HG02798 (cell line): ENCODE measurements at regions not wholly inside any gene's neighbourhood (a gene's known extent, or its start where the extent isn't known, plus 50 kb on each side); places are given as distances from the start of the nearest gene placed in this dataset.

Source experiments
- ATAC-seq: cut with Tn5 transposase; IDR thresholded peaks from one replicate; pipeline ENCODE4 v1.9.1; 2021; ENCODE audit warnings: mild to moderate bottlenecking; ENCODE audit not compliant: unreplicated experiment, poor library complexity

GRCh38 chr4:138761638-138762220 lies 253.9 kb upstream of the NOCT start:
- ATAC-seq, result no peak

- no peak for ATAC-seq
Measured at GRCh38 chr4:138759554-138759902, 256.1 kb upstream of the NOCT start.

GRCh38 chr4:138758876-138759553 lies 256.6 kb upstream of the NOCT start:
- ATAC-seq, result no peak

DNA sequence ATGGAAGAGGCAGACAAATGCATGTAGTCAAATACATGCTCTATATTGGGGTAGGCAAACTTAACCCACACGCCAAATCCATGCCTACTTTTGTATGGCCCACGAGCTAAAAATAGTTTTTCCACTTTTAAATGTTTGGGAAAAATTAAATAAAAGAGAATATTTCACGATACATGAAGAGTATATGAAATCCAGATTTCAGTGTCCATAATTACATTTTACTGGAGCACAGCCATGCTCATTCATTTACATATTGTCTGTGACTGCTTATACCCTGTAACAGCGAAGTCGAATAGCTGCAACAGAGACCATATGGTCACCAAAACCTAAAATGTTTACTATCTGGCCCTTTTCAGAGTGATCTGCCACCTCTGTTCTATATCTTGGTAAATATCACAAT lies 257.4 kb upstream of the NOCT start:
- no peak for ATAC-seq

DNA sequence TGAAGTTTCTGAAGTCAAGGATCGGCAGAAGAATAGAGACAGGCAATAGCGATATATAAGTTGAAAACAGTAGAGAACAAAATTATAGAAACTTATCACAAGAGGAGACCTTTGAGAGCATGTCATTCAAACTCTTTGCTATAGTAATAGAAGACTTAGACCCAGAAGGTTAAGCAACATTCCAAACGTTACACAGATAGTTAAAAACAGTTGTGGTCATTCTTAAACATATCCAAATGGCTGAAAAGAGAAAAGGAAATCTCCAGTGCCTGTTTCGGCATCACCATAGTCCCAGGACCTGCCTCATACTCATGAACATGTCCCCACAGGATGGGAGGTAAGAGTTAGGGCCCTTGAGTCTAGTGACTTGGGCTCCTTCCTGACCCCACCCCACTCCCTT lies 258.1 kb upstream of the NOCT start:
- ATAC-seq, result no peak

GRCh38 chr4:138756519-138756918 lies 259.1 kb upstream of the NOCT start:
- ATAC-seq, result no peak

GRCh38 chr4:138751309-138751708 lies 264.3 kb upstream of the NOCT start:
- ATAC-seq, result no peak

DNA sequence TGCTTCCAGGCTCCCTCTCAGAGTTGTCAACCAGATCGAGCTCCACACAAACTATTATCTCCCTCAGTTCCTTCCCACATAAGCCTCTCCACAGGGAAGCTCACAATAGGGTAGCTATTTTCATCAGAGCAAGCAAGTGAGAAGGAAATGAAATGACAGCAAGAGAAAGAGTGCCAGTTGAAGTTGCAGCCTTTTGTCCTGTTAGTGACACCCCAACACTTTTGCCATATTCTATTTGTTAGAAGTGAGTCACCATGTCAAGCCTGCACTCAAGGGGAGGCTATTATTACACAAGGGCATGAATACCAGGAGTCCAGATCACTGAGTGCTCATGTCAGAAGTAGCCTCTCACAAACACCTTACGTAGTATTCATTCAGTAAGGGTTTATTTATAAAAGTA lies 266.3 kb upstream of the NOCT start:
- no peak for ATAC-seq

DNA sequence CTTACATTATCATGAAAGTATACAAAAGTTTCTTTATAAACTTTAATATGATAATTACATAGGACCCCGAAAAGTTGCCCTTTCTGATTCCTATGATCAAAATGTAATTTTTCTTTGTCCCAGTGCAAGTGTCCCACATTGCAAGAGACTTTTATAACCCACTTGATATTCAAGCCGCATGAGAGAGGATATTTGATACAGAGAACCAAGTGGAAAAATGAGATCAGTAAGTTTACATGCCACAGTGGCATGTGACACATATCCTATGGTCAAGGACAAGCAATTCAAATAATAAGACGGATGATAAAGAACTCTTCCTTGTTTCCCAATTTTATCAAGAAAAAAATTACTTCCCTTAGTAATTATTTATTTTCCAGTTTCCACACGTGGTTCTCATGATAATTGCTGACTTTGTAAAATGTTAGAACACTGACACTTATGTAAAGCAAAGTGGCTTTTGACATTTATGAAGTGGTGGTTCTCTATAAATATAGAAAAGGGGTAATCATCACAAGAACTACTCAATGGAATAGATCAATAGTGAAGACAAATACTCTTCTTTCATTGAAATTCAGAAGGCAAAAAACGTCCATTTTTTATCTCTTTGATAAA lies 273.7 kb upstream of the NOCT start:
- ATAC-seq, result no peak

DNA sequence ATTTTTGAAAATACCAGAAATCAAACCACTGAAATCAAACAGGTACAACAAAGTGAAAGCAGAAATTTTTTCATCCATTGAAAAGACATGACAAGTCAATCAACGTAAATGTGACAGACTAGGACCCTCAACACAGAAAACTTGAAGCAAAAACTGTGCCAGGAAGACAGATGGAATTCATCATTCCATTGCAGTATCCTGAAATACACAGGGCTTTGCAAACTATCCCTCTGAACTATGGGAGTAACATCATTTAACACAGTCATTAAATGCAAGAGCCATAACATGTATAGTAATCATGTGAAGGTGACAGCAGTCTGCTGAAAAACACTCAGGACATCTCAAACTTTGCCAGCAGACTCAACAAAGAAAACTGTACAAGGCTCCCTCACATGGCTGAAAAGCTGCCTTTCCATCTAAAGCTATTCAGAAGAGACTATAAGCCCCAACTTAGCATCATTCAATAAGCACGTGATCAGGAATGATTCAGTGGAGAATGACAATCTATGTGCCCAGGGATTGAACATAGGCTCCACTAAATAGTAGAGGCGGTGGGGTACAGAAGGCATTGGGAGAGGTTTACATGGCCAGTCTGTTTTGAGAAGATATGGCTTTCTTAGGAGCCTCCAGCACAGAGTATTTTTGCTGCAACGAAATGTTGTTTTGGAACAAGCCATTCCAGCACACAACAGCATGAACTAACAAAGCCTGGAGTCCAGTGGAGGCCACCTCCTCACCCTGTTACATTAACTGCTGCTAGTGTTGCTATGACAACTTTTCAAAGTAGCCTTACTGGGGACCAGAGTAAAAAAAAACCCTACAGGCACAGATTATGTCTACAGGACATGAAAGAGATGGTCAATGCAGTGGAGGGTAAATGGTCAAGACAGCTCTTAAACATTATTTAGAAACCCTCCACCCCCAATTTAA lies 274.5 kb upstream of the NOCT start:
- ATAC-seq, result no peak

DNA sequence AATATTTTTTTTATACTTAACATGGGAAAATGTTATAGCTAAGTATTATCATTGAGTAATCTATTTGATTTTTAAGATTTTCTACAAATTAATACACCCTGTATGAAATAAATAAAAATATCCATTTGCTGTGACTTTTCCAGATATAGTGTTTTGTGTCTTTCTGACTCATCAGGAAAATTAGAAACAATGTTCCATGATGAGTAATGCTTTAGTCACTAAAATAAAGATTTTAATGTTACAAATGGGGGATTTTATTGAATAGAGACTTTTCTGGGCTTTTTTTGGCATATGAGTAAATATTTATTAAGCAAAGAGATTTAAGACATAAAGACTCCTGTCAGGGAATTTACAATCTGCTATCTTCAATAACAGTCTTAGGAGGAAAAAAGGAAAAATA lies 279.2 kb upstream of the NOCT start:
- ATAC-seq, result no peak

DNA sequence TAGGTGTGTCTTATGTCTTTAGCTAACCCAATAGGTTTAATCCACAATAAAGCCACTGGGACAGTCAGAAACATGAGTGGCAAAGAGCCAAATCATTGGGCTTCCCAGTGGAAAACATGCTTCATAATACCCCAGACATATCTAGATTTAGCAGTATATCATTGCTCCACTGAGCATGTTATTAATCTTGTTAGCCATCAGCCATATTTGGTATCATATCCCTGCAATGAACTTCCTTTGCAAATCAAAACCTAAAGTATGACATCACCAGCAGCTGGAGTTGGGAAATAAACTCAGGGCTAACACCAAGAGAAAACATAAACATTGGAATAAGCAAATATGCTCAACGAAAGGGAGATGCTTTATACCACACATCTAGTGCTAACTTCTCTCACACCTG lies 280.8 kb upstream of the NOCT start:
- no peak for ATAC-seq

- no peak for ATAC-seq
Measured at GRCh38 chr4:138728566-138728965, 287.0 kb upstream of the NOCT start.

DNA sequence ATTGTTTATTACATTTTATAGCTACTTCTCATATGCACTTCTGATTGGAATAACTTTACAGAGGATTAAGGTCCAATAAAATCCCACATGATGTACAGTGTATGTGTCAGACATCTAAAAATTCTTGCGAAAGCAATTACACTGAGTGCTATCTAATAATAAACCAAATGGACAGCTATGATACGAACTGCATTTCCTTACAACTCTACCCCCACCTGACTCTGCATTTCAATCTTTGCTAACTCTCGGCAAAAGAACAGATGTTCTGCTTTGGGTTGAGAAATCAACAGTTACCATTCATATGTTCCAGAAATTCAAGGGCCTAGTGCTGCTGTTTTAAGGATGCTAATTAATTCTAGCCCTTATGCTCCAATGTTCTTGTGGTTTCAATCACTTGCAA lies 287.9 kb upstream of the NOCT start:
- ATAC-seq, result no peak

GRCh38 chr4:138724530-138724929 lies 291.1 kb upstream of the NOCT start:
- no peak for ATAC-seq

DNA sequence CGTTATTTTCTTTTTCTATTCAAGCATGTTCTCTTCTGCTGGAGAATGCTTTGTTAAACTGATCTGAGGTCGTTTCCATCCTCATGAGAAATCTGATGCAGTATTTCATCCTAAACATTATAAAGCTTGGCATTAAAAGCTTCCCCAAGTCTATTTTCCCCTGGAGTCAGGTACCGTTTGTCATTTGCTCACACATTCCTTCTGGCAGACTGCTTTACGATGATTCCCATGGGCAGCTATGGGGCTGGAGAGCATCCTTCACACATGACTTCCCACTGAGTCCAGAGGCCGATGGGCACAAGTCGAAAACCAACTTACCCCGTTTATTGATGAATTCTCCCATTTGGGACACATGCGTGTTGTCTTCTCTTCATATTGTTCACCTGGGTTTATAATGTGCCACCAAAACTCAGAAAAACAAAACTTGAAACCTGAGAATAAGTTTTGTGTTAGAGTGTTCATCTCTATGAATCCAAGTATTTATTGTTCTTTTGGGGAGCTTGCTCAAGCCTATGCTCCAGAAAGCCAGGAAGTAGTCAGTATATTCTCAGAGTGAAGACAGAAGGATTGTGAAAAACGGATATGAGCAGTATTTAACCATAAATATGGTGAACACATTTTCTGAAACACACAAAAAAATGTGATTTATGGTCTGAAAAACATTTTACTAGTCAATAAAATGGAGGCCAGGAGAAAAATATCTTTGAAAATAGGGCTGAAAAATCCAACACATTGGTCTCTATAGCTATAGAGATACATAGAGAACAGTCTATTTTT lies 298.8 kb upstream of the NOCT start:
- ATAC-seq, result no peak

- no peak for ATAC-seq
Measured at GRCh38 chr4:138710297-138710696, 305.3 kb upstream of the NOCT start.

DNA sequence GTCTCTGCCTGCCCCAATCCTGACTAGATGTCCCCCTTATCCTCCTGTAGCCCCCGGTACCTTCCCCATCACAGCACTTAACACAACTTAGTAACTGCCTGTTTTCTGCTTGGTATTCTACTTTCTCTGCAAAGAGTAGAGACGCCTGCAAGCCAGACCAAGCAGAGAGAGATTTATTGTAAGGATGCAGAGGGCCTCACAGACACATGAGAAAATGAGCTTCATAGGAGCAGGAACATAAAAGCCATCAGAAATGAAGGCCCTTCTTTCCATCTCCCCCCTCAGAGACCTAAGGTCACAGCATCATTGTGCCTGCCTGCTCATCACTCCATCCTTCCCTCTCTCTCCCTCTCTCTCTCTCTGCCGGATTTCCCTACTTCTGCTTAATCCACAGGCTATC lies 305.7 kb upstream of the NOCT start:
- ATAC-seq, result no peak

- no peak for ATAC-seq
Measured at GRCh38 chr4:138707746-138708677, 307.6 kb upstream of the NOCT start.
